HCT116 (cell line): ENCODE measurements at regions not wholly inside any gene's neighbourhood (a gene's known extent, or its start where the extent isn't known, plus 50 kb on each side); places are given as distances from the start of the nearest gene placed in this dataset.

ENCODE experiments used
- ATAC-seq: fragments of 200-7000 bp; cut with Tn5 transposase; 2 replicates; pipeline ENCODE4 v1.9.1; 2020; ENCODE audit warnings: mild to moderate bottlenecking, moderate library complexity
- BruUV-seq: library from RNA; stranded (reverse); fragments of 400-500 nt; replicated peaks from 2 replicates; lab custom pipeline; 2021; lab: Mats Ljungman, UMichigan
- CTCF ChIA-PET: fragments of 300-600 bp; sonication (Branson Sonifier 250); formaldehyde crosslinking; loops from one replicate; lab custom pipeline; 2021; ENCODE audit warnings: antibody characterized with exemption; lab: Charles Lee
- POLR2A ChIA-PET: fragments of 300-600, 350-600 bp; sonication (Branson Sonifier 250); formaldehyde crosslinking; loops from one replicate; lab custom pipeline; 2021; ENCODE audit warnings: antibody characterized with exemption; lab: Charles Lee
- RAD21 ChIA-PET, 2 experiments: fragments of 300-600 bp; sonication (Branson Sonifier 250); formaldehyde crosslinking; loops; one replicate each; lab custom pipeline; 2023; ENCODE audit warnings: low total read pairs in 2 of 2; ENCODE audit not compliant: uncharacterized antibody in 2 of 2, unreplicated experiment in 2 of 2, low non-redundant PET in 1 of 2; lab: Charles Lee
- DNase-seq: peaks from one replicate; pipeline ENCODE4 v3.0.0-alpha.2; 2010; ENCODE audit warnings: low read depth, low spot score
- H2AFZ ChIP-seq: fragments of 200-600 bp; shearing (Covaris generic), sonication (generic); 2 replicates; pipeline ENCODE4 v1.6.1; 2017; ENCODE audit warnings: low read depth, mixed run types, mixed read lengths, antibody characterized with exemption, low read length; ENCODE audit not compliant: poor library complexity, severe bottlenecking
- H3K27ac ChIP-seq: 2 replicates; pipeline ENCODE4 v1.5.1; 2012; ENCODE audit warnings: low read depth, low read length
- H3K27me3 ChIP-seq: fragments of 200-600 bp; sonication (generic); 2 replicates; pipeline ENCODE4 v1.6.1; 2016; ENCODE audit warnings: mixed run types, low read length, mixed read lengths; ENCODE audit not compliant: insufficient read depth
- H3K36me3 ChIP-seq, 2 experiments: fragments of 200-500 bp in 1 of 2; fragments of 200-600 bp in 1 of 2; sonication (Bioruptor generic) in 1 of 2; sonication (generic) in 1 of 2; 2 replicates each; pipeline versions ENCODE4 v1.5.1 to v1.6.1; 2014 to 2016; ENCODE audit warnings: low read length in 2 of 2, inconsistent platforms in 1 of 2, mixed read lengths in 1 of 2, mixed run types in 1 of 2; ENCODE audit not compliant: insufficient read depth in 2 of 2, control insufficient read depth in 1 of 2
- H3K4me1 ChIP-seq, 2 experiments: fragments of 200-600 bp in 1 of 2; sonication (generic) in 1 of 2; 2 replicates each; pipeline versions ENCODE4 v1.5.1 to v1.6.1; 2012 to 2017; ENCODE audit warnings: low read length in 2 of 2, inconsistent platforms in 1 of 2, mild to moderate bottlenecking in 1 of 2, mixed read lengths in 1 of 2, mixed run types in 1 of 2, moderate library complexity in 1 of 2; ENCODE audit not compliant: insufficient read depth in 2 of 2, control insufficient read depth in 1 of 2
- H3K4me2 ChIP-seq: fragments of 200-600 bp; sonication (generic); 2 replicates; pipeline ENCODE4 v1.6.1; 2017; ENCODE audit warnings: mixed run types, low read length, mixed read lengths
- H3K4me3 ChIP-seq, 2 experiments: fragments of 200-600 bp in 1 of 2; sonication (generic) in 1 of 2; replicated peaks in 1 of 2; 2 replicates each; pipeline ENCODE4 v1.5.1; 2011 to 2016; ENCODE audit warnings: low read length in 2 of 2, control low read depth in 1 of 2, low read depth in 1 of 2, mild to moderate bottlenecking in 1 of 2, mixed read lengths in 1 of 2, mixed run types in 1 of 2
- H3K79me2 ChIP-seq: fragments of 200-600 bp; sonication (generic); 2 replicates; pipeline ENCODE4 v1.6.1; 2017; ENCODE audit warnings: mild to moderate bottlenecking, mixed run types, low read length, moderate library complexity, mixed read lengths; ENCODE audit not compliant: insufficient read depth
- H3K9ac ChIP-seq: fragments of 200-600 bp; sonication (generic); 2 replicates; pipeline ENCODE4 v1.6.1; 2016; ENCODE audit warnings: low read length, mixed read lengths
- H3K9me2 ChIP-seq: fragments of 200-600 bp; sonication (generic), shearing (Covaris generic); 2 replicates; pipeline ENCODE4 v1.6.1; 2017; ENCODE audit warnings: mixed run types, mild to moderate bottlenecking, moderate library complexity; ENCODE audit not compliant: insufficient read depth
- H3K9me3 ChIP-seq, 2 experiments: fragments of 200-500 bp in 1 of 2; fragments of 200-600 bp in 1 of 2; sonication (Bioruptor generic) in 1 of 2; sonication (generic) in 1 of 2; 2 replicates each; pipeline ENCODE4 v1.6.1; 2014 to 2017; ENCODE audit warnings: low read length in 2 of 2, mixed read lengths in 2 of 2, inconsistent platforms in 1 of 2, low read depth in 1 of 2, mild to moderate bottlenecking in 1 of 2, mixed run types in 1 of 2, moderate library complexity in 1 of 2; ENCODE audit not compliant: control insufficient read depth in 1 of 2, insufficient read depth in 1 of 2
- H4K20me1 ChIP-seq: fragments of 200-600 bp; sonication (generic), shearing (Covaris generic); 2 replicates; pipeline ENCODE4 v1.6.1; 2017; ENCODE audit warnings: mixed run types, mild to moderate bottlenecking, moderate library complexity; ENCODE audit not compliant: insufficient read depth
- ATF3 ChIP-seq: IDR thresholded peaks from 2 replicates; pipeline ENCODE4 v1.6.1; 2012
- CEBPB ChIP-seq: IDR thresholded peaks from 2 replicates; pipeline ENCODE4 v1.6.1; 2012; ENCODE audit warnings: low read depth
- EGR1 ChIP-seq: IDR thresholded peaks from 2 replicates; pipeline ENCODE4 v1.6.1; 2012; ENCODE audit warnings: low read depth
- JUND ChIP-seq: IDR thresholded peaks from 2 replicates; pipeline ENCODE4 v1.6.1; 2012
- POLR2A ChIP-seq: IDR thresholded peaks from 2 replicates; pipeline ENCODE4 v1.7.0; 2011; ENCODE audit warnings: borderline replicate concordance; ENCODE audit not compliant: insufficient read depth, insufficient read length; ENCODE audit errors: extremely low read depth
- POLR2AphosphoS5 ChIP-seq: IDR thresholded peaks from 2 replicates; pipeline ENCODE4 v1.6.1; 2011; ENCODE audit warnings: mild to moderate bottlenecking, low read depth, low read length, moderate library complexity
- RAD21 ChIP-seq: IDR thresholded peaks from 2 replicates; pipeline ENCODE4 v1.6.1; 2012; ENCODE audit warnings: low read depth, mild to moderate bottlenecking
- SIN3A ChIP-seq: IDR thresholded peaks from 2 replicates; pipeline ENCODE4 v1.6.1; 2012; ENCODE audit warnings: low read depth
- SP1 ChIP-seq: IDR thresholded peaks from 2 replicates; pipeline ENCODE4 v1.6.1; 2012; ENCODE audit warnings: low read depth
- TCF7L2 ChIP-seq: IDR thresholded peaks from 2 replicates; pipeline ENCODE4 v1.7.0; 2011; ENCODE audit warnings: borderline replicate concordance, inconsistent platforms; ENCODE audit not compliant: insufficient read depth, insufficient read length; ENCODE audit errors: extremely low read depth
- YY1 ChIP-seq: IDR thresholded peaks from 2 replicates; pipeline ENCODE4 v1.6.1; 2011; ENCODE audit warnings: low read length, low read depth, moderate library complexity, mild to moderate bottlenecking; ENCODE audit not compliant: insufficient replicate concordance; ENCODE audit errors: extremely low read depth
- intact Hi-C: fragments of 100-400 bp; cut with micrococcal nuclease; formaldehyde crosslinking; loops from 2 replicates; pipeline ENCODE4 v1.10.0; 2022

DNA sequence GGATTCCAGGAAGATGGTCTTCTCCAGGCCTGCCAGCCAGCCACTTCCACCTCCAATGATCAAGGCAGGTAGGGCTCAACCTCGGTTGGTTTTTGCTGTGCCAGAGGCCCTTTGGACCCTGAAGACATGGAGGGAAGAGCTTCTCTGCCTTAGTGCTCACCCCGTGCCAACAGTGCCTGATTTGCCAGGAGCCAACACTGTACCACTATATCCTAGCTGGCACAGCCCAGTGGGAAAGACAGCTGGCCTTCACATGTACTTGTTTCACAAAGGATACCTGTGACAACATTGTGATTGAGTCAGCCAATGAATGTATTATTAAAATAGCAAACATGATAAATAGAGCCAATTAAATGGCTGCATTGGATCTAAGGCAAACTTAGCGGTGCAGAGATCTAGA, 51.9 kb upstream of the PRPS1 start:
- DNase-seq (no peak), ATAC-seq (no peak)
- TF ChIP-seq TCF7L2: no peak
- TF ChIP-seq SP1: no peak
- TF ChIP-seq EGR1: no peak
- no peak for TF ChIP-seq CEBPB
- no peak for TF ChIP-seq RAD21
- no peak for TF ChIP-seq SIN3A
- no peak for TF ChIP-seq JUND
- no peak for TF ChIP-seq ATF3
- no peak for TF ChIP-seq POLR2AphosphoS5
- no peak for TF ChIP-seq POLR2A
- TF ChIP-seq YY1: no peak
- H3K36me3 ChIP-seq: no peaks in the 10 kb centered on the region
- H3K4me1 ChIP-seq: peaks cover 0 to 7% of the 10 kb centered on the region in 2 experiments; a peak in 2 of 4 replicates
- no peak overlapping the region for H3K9ac ChIP-seq
- H3K27ac ChIP-seq: no peak overlapping the region
- H3K4me2 ChIP-seq: no peak overlapping the region
- intact Hi-C loops: no loop called here
- H4K20me1 ChIP-seq: no peaks in the 10 kb centered on the region
- no peak overlapping the region for H3K4me3 ChIP-seq
- RAD21 ChIA-PET: no interaction called here
- no peaks in the 10 kb centered on the region for H3K9me2 ChIP-seq
- CTCF ChIA-PET: no interaction called here
- H2AFZ ChIP-seq: no peak overlapping the region
- BruUV-seq: no TSS peak
- POLR2A ChIA-PET: no interaction called here
- H3K79me2 ChIP-seq: no peaks in the 10 kb centered on the region
- H3K9me3 ChIP-seq: no peaks in the 10 kb centered on the region
- H3K27me3 ChIP-seq: no peaks in the 10 kb centered on the region

DNA sequence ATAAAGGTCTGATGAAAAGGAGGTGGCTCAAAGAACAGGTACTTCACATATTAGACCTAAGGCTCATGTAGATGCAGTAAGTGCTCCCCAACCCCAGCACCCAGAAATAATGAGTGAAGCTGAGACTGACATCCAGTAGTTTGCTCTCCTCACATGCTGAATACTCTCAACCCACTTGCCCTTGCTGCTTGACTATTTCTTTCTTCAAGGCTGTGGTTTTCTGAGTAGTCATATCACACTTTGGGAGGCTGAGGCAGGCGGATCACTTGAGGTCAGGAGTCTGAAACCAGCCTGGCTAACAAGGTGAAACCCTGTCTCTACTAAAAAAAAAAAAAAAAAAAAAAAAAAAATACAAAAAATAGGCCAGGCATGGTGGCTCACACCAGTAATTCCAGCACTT, 51.5 kb upstream of the PRPS1 start:
- no peaks in the 10 kb centered on the region for H4K20me1 ChIP-seq
- H3K27me3 ChIP-seq: no peaks in the 10 kb centered on the region
- TF ChIP-seq TCF7L2: no peak
- no peak for TF ChIP-seq SIN3A
- ATAC-seq (no peak), DNase-seq (no peak)
- no peaks in the 10 kb centered on the region for H3K9me3 ChIP-seq
- H3K4me3 ChIP-seq: no peak overlapping the region
- BruUV-seq: no TSS peak
- no peak overlapping the region for H2AFZ ChIP-seq
- ChIA-PET CTCF (no interaction called here), POLR2A (no interaction called here), RAD21 (no interaction called here)
- H3K4me1 ChIP-seq: peaks cover 0 to 3% of the 10 kb centered on the region in 2 experiments; a peak in 2 of 4 replicates
- H3K36me3 ChIP-seq: no peaks in the 10 kb centered on the region
- no peak overlapping the region for H3K9ac ChIP-seq
- no peaks in the 10 kb centered on the region for H3K9me2 ChIP-seq
- H3K4me2 ChIP-seq: no peak overlapping the region
- intact Hi-C loops: no loop called here
- H3K79me2 ChIP-seq: no peaks in the 10 kb centered on the region
- no peak overlapping the region for H3K27ac ChIP-seq
